ENCODE measurements at regions not wholly inside any gene's neighbourhood (a gene's known extent, or its start where the extent isn't known, plus 50 kb on each side); places are given as distances from the start of the nearest gene placed in this dataset.

DNA sequence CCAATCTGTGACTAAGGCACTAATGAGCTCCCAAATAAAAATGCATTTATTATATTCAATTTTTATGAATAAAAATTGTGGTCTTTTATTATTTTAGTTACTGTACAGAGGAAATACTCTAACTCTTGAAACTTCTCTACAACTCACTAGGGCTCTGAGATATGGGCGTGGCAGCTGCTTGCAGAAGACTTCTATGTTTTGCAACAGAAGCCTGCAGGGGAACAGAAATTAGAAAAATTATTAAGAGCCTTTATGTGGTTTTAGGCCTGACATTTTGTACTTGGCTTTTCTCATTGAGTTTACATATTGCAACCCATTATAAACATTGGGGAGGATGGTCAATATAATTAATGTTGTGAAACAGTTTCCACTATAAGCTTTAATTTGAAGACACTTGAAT lies 581.4 kb downstream of the TNS3 start:
- TF ChIP-seq POLR2AphosphoS5 (IDR thresholded peaks at IDR 0.05; ENCODE audit: low read depth, low read length) (no peak), POLR2A (IDR thresholded peaks at IDR 0.05; ENCODE audit: low read depth, low read length) (no peak), PAX5 (IDR thresholded peaks at IDR 0.05; ENCODE audit: insufficient read depth, low read length, severe bottlenecking) (no peak), TAF1 (IDR thresholded peaks at IDR 0.05; ENCODE audit: low read depth, low read length) (no peak), SPI1 (IDR thresholded peaks at IDR 0.05; ENCODE audit: low read depth, low read length) (no peak), POU2F2 (IDR thresholded peaks at IDR 0.05; ENCODE audit: low read depth, low read length) (no peak)
